Activated CD4-positive, alpha-beta T cell treated with anti-CD3 and anti-CD28 coated beads, Interleukin-2, Interleukin-6, amounts not matched to agents 100 ng/mL and 50 ng/mL, durations not matched to agents 16 hours and 8 hours (primary cell): ENCODE measurements at regions not wholly inside any gene's neighbourhood (a gene's known extent, or its start where the extent isn't known, plus 50 kb on each side); places are given as distances from the start of the nearest gene placed in this dataset.

Source experiments
- DNase-seq: peaks from one replicate; pipeline ENCODE4 v3.0.0-alpha.2; 2020

GRCh38 chr7:41277561-41277960, 425.3 kb downstream of the INHBA start:
- no peak for DNase-seq

- DNase-seq: no peak
These were observed 427.6 kb downstream of the INHBA start for GRCh38 chr7:41275255-41275654.

GRCh38 chr7:41274179-41274578, 428.7 kb downstream of the INHBA start:
- no peak for DNase-seq

GRCh38 chr7:41272664-41273063, 430.2 kb downstream of the INHBA start:
- no peak for DNase-seq

- DNase-seq: no peak
These were observed 434.0 kb downstream of the INHBA start for GRCh38 chr7:41268878-41269277.

- no peak for DNase-seq
These were observed 441.8 kb downstream of the INHBA start for GRCh38 chr7:41261080-41261479.

GRCh38 chr7:41257660-41258059, 445.2 kb downstream of the INHBA start:
- DNase-seq: no peak

GRCh38 chr7:41256186-41256945, 446.5 kb downstream of the INHBA start:
- DNase-seq: no peak

- no peak for DNase-seq
These were observed 447.2 kb downstream of the INHBA start for GRCh38 chr7:41255716-41256115.

- DNase-seq: no peak
These were observed 447.8 kb downstream of the INHBA start for GRCh38 chr7:41255113-41255512.

GRCh38 chr7:41252957-41253356, 449.9 kb downstream of the INHBA start:
- DNase-seq: no peak

- DNase-seq: no peak
These were observed 450.3 kb downstream of the INHBA start for GRCh38 chr7:41252551-41252950.

- DNase-seq: no peak
These were observed 455.6 kb downstream of the INHBA start for GRCh38 chr7:41247143-41247865.

- DNase-seq: no peak
These were observed 457.0 kb downstream of the INHBA start for GRCh38 chr7:41245916-41246315.

GRCh38 chr7:41244246-41244645, 458.6 kb downstream of the INHBA start:
- DNase-seq: no peak

- DNase-seq: no peak
These were observed 461.2 kb downstream of the INHBA start for GRCh38 chr7:41241641-41242040.

GRCh38 chr7:41239596-41239995, 463.3 kb downstream of the INHBA start:
- DNase-seq: no peak

GRCh38 chr7:41238851-41239331, 464.0 kb downstream of the INHBA start:
- DNase-seq: no peak

GRCh38 chr7:41237956-41238355, 464.9 kb downstream of the INHBA start:
- no peak for DNase-seq

- DNase-seq: no peak
These were observed 470.8 kb downstream of the INHBA start for GRCh38 chr7:41232086-41232485.

GRCh38 chr7:41224063-41224763, 478.7 kb downstream of the INHBA start:
- DNase-seq: no peak

GRCh38 chr7:41222746-41223145, 480.1 kb downstream of the INHBA start:
- no peak for DNase-seq

- DNase-seq: no peak
These were observed 482.6 kb downstream of the INHBA start for GRCh38 chr7:41220266-41220665.

GRCh38 chr7:41219276-41219675, 483.6 kb downstream of the INHBA start:
- no peak for DNase-seq
